BE2C (cell line): ENCODE measurements at regions not wholly inside any gene's neighbourhood (a gene's known extent, or its start where the extent isn't known, plus 50 kb on each side); places are given as distances from the start of the nearest gene placed in this dataset.

ENCODE experiments used
- DNase-seq: peaks from one replicate; pipeline ENCODE4 v3.0.0-alpha.2; 2020
- H3K27me3 ChIP-seq: fragments of 250-450 bp; sonication (Bioruptor Pico); 2 replicates; pipeline ENCODE4 v1.5.1; 2020; ENCODE audit warnings: mild to moderate bottlenecking
- H3K36me3 ChIP-seq: fragments of 250-450 bp; sonication (Bioruptor Pico); 2 replicates; pipeline ENCODE4 v1.5.1; 2020; ENCODE audit warnings: mild to moderate bottlenecking
- H3K4me1 ChIP-seq: fragments of 250-450 bp; sonication (Bioruptor Pico); 2 replicates; pipeline ENCODE4 v1.5.1; 2020
- H3K4me3 ChIP-seq: 2 replicates; pipeline ENCODE4 v1.5.1; 2011; ENCODE audit warnings: low read depth, low read length
- H3K9me3 ChIP-seq: fragments of 250-450 bp; sonication (Bioruptor Pico); 2 replicates; pipeline ENCODE4 v1.5.1; 2020
- CTCF ChIP-seq: IDR thresholded peaks from 2 replicates; pipeline ENCODE4 v1.5.1; 2012; ENCODE audit warnings: mild to moderate bottlenecking, low read depth, low read length

GRCh38 chr6:150456466-150456865 is 87.7 kb downstream of the IYD start:
- DNase-seq = no peak
- Histone ChIP-seq H3K27me3 (no peaks in the 10 kb centered on the region), H3K4me3 (no peak overlapping the region), H3K9me3 (no peaks in the 10 kb centered on the region), H3K36me3 (no peaks in the 10 kb centered on the region), H3K4me1 (no peaks in the 10 kb centered on the region)
- no peak for TF ChIP-seq CTCF

GRCh38 chr6:150456902-150457643 is 88.3 kb downstream of the IYD start:
- Histone ChIP-seq H3K27me3 (no peaks in the 10 kb centered on the region), H3K4me1 (no peaks in the 10 kb centered on the region), H3K36me3 (no peaks in the 10 kb centered on the region), H3K4me3 (no peak overlapping the region), H3K9me3 (no peaks in the 10 kb centered on the region)
- DNase-seq = no peak
- no peak for TF ChIP-seq CTCF

- no peak overlapping the region for H3K4me3 ChIP-seq
- H3K9me3 ChIP-seq = no peaks in the 10 kb centered on the region
- no peak for TF ChIP-seq CTCF
- H3K27me3 ChIP-seq = no peaks in the 10 kb centered on the region
- no peak for DNase-seq
- H3K36me3 ChIP-seq = no peaks in the 10 kb centered on the region
- H3K4me1 ChIP-seq = no peaks in the 10 kb centered on the region
Observed at GRCh38 chr6:150458579-150458978, 89.8 kb downstream of the IYD start.

GRCh38 chr6:150463852-150464251 is 95.0 kb downstream of the IYD start:
- H3K4me3 ChIP-seq = no peak overlapping the region
- no peaks in the 10 kb centered on the region for H3K27me3 ChIP-seq
- H3K4me1 ChIP-seq = no peaks in the 10 kb centered on the region
- no peak for TF ChIP-seq CTCF
- no peak for DNase-seq
- H3K9me3 ChIP-seq = no peaks in the 10 kb centered on the region
- H3K36me3 ChIP-seq = no peaks in the 10 kb centered on the region

GRCh38 chr6:150464966-150465365 is 96.2 kb downstream of the IYD start:
- TF ChIP-seq CTCF = no peak
- DNase-seq = no peak
- Histone ChIP-seq H3K27me3 (no peaks in the 10 kb centered on the region), H3K9me3 (no peaks in the 10 kb centered on the region), H3K4me1 (no peaks in the 10 kb centered on the region), H3K4me3 (no peak overlapping the region), H3K36me3 (no peaks in the 10 kb centered on the region)

- Histone ChIP-seq H3K9me3 (no peaks in the 10 kb centered on the region), H3K27me3 (no peaks in the 10 kb centered on the region), H3K36me3 (no peaks in the 10 kb centered on the region), H3K4me3 (no peak overlapping the region), H3K4me1 (no peaks in the 10 kb centered on the region)
- DNase-seq = no peak
- no peak for TF ChIP-seq CTCF
Observed at GRCh38 chr6:150465610-150466009, 96.8 kb downstream of the IYD start.
